ENCODE measurements at regions not wholly inside any gene's neighbourhood (a gene's known extent, or its start where the extent isn't known, plus 50 kb on each side); places are given as distances from the start of the nearest gene placed in this dataset.

DNA sequence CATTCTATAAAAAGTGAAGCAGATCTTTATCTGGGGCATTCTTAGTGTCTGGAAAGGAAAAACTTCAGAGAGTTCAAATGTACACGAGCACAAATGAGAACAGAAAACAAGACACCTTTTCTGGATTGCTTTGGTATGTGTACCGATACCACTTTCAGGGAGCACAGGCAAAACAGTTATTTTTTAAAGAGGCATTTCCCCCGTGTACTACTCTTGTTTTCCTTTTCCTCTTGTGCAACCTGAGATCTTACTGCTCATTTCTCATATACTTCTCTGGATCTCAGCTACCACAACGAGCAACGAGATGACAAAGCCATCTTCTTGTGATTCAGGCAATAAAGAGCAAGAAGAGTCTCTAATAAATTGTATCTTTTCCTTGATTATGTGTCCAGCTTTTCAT, 463.6 kb downstream of the SHQ1 start:
- TF ChIP-seq JUN (IDR thresholded peaks at IDR 0.05; ENCODE audit: borderline replicate concordance, insufficient read depth, insufficient read length, low read depth) (no peak), EZH2 (IDR thresholded peaks at IDR 0.05; ENCODE audit: borderline replicate concordance, low read depth, low read length, severe bottlenecking) (no peak), POLR2AphosphoS5 (IDR thresholded peaks at IDR 0.05; ENCODE audit: insufficient read depth, low read depth, low read length) (no peak), POLR2A (IDR thresholded peaks at IDR 0.05; ENCODE audit: low read depth, low read length) (no peak), FOS (IDR thresholded peaks at IDR 0.05; ENCODE audit: borderline replicate concordance, insufficient read depth, low read length) (no peak)
- TF ChIP-seq, protein P1, sequence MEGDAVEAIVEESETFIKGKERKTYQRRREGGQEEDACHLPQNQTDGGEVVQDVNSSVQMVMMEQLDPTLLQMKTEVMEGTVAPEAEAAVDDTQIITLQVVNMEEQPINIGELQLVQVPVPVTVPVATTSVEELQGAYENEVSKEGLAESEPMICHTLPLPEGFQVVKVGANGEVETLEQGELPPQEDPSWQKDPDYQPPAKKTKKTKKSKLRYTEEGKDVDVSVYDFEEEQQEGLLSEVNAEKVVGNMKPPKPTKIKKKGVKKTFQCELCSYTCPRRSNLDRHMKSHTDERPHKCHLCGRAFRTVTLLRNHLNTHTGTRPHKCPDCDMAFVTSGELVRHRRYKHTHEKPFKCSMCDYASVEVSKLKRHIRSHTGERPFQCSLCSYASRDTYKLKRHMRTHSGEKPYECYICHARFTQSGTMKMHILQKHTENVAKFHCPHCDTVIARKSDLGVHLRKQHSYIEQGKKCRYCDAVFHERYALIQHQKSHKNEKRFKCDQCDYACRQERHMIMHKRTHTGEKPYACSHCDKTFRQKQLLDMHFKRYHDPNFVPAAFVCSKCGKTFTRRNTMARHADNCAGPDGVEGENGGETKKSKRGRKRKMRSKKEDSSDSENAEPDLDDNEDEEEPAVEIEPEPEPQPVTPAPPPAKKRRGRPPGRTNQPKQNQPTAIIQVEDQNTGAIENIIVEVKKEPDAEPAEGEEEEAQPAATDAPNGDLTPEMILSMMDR (IDR thresholded peaks at IDR 0.05; ENCODE audit: extremely low read depth in 1 of 2, insufficient read depth in 1 of 2, low read depth in 1 of 2, low read length in 2 of 2): no peak
- TF ChIP-seq, protein P2, sequence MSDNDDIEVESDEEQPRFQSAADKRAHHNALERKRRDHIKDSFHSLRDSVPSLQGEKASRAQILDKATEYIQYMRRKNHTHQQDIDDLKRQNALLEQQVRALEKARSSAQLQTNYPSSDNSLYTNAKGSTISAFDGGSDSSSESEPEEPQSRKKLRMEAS (IDR thresholded peaks at IDR 0.05; ENCODE audit: insufficient read depth, insufficient read length): no peak

All from endothelial cell of umbilical vein (primary cell).